HG03432 (cell line): ENCODE measurements at regions not wholly inside any gene's neighbourhood (a gene's known extent, or its start where the extent isn't known, plus 50 kb on each side); places are given as distances from the start of the nearest gene placed in this dataset.
"Not testable (repeated sequence)": the region's sequence is repeated elsewhere in the genome, so short reads cannot be mapped to it uniquely, and the experiment has no call there.

Source experiments
- ATAC-seq: cut with Tn5 transposase; IDR thresholded peaks from one replicate; pipeline ENCODE4 v1.9.1; 2021; ENCODE audit warnings: mild to moderate bottlenecking, moderate library complexity; ENCODE audit not compliant: unreplicated experiment

DNA sequence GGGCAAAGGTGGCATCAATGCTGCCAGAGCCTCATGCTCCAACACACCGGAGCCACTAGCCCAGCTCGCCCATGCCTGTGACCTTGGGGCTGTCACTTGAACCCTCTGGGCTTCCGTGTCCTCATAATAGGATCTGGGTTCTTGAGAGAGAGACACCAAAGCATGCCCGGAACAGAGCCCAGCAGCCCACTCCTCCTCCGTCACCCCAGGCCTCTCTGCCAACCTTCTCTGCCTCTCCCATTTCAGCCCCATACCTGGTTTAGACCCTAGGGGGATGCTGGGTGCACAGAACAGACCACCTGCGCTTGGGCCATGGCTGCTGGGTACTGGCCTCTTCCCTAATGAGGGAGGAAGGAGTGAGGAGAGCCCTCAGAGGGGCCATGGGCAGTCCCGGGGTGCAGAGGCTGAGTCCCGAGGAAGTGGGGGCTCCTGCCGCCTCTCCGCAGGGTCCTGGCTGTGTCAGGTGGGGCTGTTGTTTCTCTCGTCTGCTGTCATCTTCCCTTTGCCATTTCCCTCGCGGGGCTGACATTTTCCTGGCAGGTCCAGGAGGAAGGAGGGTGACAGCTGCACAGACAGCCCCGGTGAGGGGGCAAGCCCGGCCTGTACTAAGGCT is 172.4 kb upstream of the RTL1 start:
- ATAC-seq, result no peak

DNA sequence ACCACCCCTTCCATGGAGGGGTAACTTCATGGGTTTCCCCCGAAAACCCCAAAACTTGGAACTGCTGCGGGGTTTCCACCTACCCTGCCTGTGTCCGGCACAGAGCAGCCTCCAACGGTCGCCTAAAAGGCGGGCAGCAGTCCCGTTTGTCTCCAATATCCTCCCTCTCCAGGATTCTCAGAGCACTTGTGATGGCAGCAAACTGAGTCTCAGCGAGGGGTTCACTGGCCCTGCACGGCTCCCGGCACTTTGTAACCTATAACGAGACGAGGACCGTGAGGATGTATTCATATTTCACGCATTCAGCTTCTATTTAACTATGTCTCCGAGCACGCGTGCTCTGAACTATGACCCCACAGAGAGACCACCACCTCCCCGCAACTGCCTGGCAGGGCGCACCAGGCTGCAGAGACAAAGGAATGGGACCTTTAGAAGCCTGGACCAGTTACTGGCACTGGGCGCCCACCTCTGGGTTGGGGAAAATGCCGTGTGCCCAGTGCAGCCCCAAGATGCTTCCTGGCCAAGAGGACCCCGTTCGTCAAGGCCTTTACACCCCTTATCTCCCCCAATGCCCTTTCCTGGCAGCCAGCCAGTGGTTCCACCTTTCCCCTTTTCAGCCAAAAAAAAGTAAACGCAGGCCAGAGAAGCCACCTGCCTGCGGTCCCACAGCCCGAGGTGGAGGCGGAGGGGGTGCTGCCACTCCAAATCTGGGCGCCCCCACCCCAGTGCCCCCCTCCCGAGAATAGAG is 173.1 kb upstream of the RTL1 start:
- no peak for ATAC-seq

DNA sequence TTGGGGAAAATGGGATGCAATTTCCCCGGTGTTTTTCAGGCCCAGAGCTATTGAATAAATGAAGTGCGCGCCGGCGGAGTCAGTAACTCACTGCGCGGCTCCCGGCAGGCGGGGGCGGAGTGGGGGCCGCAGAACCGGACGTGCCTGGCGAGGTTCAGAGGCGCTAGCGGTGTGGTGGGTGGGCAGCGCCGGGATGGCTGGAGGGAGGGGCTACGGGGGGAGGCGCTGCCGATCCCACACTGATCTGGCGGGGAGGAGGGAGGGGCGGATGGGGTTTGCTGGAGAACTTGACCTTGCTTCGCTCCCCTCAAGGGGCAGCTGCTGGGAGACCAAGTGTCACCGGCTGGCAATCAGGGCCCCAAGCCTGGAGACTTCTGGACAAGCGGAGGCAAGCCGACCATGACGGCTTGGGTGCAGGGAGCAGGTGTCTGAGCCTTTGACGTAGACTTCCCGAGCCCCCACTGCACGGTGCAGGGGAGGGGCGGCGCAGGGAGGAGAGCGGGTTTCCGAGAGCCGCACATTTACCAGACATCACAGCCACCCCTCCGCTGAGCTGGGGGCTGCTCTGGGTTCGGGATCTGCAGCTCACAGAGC is 174.1 kb upstream of the RTL1 start:
- no peak for ATAC-seq

DNA sequence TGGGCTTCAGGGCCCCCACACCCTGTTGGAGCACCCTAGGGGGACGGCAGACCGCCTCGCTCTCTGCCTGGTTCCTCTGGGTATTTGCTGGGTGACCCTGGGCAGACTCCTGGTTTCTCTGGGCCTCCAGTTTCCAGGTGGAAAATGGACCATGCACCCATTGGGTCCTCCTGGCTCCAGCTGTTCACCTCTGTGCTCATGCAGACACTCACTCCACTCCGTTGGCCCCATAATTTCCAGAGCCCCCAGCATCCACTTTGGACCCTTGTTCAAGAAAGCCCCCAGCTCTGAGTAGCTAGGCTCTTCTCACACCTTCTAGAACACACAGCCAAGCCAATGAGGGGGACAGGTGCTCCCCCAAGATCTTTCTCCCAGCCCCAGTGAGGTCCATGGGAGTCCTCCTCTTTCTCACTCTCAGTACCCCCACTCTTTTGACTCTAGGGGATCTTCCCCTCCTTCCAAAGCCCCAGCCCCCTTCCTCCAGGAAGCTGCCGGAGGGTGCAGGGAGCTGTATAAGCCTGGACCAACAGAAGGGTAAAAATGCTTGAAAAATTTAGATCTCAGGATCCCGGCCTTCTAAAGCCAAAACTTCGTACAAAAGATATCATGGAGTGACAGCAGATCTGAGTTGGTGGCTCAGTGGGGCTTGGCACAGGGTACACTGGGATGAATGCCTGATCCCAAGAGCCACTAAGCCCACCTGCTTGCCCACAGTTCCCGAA is 174.8 kb upstream of the RTL1 start:
- no peak for ATAC-seq

DNA sequence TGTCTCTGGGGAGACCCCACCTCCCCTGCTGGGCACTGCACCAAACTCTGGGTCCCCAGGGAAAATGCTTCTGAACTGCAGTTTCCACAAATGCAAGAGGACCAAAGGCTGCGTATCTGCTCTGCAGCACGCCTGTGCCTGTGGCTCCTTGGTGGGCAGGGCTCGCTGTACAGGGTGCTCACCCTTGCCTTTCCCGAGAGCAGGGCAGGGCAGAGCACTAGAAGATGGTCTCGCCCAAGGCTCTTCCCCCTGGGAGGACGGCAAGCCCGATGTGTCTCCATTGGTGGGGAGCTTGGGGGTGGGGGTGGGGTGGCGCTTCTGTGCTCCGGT is 175.3 kb upstream of the RTL1 start:
- ATAC-seq, result no peak

DNA sequence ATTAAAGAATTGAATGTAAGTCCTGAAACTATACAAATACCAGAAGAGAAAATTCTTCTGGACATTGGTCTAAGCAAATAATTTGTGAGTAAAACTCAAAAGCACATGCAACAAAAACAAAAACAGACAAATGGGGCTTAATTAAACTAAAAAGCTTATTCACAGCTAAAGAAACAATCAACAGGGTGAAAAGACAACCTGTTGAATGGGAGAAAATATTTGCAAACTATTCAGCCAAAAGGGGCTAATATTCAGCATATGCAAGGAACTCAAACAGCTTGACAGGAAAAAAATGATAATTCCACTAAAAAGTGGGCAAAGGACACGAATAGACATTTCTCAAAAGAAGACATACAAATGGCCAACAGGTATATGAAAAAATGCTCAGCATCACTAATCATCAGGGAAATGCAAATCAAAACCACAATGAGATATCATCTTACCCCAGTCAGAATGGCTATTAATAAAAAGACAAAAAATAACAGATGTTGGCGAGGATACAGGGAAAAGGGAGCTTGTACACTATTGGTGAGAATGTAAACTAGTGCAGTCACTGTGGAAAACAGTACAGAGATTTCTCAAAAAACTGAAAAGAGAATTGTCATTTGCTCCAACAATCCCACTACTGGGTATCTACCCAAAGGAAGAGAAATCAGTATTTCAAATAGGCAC is 177.5 kb upstream of the RTL1 start:
- no peak for ATAC-seq

DNA sequence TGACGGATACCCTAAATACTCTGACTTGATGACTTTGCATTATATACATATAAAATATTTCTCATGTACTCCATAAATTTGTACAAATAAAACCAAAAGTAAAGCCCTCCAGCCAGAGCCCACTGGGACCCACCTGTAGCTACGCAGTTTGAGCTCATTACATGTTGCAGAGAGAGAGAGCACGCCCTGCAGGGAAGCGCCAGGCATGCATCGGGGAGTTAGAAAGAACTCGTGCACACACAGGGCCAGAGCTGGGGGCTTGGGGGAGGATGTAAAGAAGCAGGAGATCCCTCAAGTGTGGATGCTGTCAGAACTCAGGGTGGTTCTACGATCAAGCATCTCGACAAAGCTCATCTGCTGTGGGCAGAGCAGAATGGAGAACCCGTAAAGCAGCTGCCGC is 178.5 kb upstream of the RTL1 start:
- ATAC-seq, result no peak

DNA sequence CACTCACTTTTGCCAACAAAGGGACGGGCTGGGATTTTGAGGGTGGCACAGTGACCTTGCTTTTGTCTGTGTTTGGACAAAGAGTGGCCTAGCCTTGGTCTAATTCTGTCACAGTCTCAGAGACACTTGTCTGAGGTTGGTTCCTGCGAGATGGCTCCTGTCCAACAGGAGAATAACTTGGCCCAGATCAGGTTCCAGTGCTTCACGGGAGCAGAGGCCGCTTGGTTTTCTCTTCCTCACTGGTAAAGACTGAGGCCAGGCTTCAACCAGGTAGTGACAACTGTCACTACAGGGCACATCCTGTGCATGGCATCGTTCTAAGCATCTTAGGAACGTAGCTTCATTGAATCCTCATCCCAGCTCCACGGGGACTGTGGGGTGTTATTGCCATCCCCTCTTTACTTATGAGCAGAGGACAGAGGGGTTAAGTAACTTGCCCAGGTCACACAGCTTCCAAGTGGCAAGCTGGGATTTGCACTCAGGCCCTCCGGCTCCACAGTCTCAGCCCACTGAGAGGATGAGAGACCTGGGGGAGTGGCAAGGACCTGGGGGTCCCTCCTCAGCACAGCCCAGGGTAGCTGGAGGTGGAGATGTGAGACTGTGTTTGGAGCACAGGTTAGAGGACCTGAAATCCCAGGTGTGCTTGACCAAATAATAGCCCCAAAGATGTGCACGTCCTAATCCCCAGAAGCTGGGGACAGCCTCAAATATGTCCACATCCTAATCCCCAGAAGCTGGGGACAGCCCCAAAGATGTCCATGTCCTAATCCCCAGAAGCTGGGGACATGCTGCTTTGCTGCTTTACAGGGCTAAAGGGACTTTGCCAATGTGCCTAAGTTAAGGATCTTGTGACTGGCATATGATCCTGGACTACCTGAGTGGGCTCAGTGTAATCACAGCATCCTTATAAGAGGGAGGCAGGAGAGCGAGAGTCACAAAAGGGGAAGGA is 179.2 kb upstream of the RTL1 start:
- no peak for ATAC-seq

DNA sequence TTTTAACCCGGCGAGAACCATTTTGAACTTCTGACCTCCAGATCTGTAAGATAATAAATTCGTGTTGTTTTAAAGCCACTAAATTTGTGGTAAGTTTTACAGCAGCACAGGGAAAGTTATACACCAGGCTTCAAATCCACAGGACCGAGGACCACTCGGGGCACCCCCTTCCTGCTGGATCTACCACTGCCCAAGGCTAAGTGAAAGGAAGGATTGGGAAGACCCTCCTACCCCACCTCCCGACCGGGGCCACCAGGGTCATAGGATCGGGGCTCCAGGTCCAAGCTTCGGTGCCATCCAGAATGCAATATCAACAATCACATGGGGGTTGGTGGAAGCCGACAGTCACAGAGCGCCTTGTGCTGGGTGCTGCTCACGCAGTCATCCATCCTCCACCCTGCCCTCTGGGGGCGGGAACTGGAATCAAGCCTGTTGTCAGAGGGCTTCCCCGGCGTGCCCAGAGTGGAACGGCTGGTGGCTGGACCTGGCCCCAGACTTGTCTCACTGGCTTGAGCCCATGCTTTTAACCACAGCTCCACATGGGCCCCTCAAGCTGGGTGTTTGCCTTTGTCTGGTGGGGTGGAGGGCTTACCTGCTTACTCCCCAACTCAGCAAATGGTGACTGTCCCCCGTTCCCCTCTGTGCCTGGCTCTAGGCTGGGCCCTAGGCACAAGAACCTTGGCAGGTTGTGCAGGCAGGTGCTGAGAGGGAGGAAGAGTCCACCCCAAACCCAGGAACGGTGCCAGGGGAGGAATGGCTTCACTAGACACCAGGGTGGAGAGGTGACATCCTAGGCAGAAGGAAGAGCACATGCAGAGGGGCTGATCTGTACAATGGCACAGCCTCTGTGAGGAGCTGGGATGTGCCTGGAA is 180.3 kb upstream of the RTL1 start:
- no peak for ATAC-seq

DNA sequence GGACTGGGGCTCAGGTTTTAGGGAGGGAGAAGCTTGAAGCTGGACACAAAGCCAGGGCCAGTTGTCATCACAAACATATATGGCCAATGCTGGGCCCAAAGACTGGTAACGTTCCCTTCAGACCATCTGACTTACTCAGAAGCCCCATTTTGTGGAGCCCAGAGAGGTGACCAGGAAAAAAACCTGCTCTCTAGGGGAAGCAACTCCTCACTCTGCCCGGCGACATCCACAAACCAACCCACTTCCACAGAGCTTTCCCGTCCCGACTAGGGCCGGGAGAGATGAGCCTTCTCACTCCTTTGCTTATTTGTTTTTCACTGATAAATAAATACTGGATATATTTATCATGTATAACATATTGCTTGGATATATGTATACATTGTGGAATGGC is 180.9 kb upstream of the RTL1 start:
- no peak for ATAC-seq

DNA sequence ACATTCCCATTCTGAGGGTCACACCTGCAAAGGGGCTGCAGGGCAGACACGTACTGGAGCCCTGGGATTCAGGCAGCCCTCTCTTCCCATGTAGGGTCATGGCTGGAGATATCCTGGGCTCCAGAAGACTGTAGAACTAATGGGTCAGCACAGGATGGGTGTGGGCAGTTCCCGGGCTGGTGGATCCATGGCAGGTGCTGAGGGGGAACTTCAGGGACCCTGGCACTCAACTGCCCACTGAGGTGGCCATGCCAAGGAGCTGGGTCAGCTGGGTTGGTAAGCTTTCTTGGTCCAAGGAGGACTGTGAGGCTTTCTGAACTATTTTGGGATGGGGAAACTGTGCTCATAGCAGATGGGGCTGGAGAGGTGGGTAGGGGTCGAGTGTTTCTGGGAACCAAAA is 183.4 kb upstream of the RTL1 start:
- ATAC-seq, result no peak

DNA sequence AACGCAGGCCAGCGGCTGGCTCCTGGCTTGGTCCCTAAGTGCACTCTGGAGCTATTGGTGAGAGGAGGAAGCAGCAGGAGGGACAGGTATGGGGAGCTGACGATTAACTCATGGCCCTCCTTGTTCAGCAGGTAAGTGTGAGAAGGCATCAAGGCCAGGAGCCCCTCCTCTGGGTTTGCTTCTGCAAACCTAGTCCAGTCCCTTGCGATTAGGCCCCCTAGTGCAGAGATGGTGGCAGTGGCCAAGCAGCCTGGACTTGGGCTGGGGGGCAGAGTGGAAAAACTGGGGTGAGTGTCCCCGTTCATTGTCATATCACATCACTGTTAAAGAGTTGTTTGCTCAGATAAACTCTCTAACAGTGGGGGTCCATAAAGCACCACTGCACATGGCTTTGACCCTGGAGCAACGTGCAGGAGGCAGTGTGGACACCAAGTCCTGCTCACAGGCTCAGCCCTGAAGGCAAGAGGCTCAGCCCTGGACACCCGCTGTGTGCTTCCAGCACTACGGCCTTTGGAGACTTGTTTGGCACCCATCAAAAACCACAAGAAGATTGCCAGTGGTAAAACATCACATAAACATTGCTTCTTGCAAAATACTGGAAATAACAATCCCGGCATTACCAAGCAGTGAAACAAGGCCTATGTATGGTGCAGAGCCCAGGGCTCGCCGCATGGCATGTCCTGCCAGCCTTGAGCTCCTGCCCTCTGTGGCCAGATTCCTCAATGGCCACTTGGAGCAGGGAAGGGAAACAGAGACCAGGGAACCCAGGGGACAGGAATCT is 184.3 kb upstream of the RTL1 start:
- ATAC-seq, result no peak

DNA sequence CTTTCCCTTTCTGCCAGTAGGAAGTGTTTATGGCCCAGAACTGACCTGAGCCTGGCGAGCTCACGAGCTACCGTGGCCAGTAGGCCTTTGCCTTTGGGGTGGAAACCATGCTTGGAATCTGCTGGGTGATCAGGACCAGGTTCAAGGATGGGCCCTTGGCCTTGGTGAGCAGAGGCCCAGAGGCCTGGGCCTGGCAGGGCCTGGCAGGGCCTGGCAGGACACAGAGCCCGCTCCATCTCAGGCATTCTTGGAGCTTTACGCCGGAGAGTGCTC is 184.8 kb upstream of the RTL1 start:
- no peak for ATAC-seq

DNA sequence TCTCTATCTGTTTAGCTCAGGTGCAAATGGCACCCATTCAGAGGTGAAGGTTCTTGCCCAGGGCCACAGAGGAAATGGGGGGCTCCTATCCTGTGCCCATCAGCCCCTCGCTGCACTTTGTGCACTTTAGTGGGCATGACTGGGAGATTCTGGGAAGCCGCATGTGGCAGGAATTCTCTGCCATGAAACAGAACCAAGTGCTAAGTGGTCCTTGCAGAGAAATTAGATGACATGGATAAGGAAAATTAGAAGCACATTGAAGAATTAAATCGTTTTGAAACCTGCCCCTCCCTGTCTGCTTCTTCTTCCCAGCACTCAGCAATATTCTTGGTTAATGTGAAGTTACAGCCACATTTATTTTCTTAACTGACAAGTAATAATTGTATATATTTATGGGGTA is 185.2 kb upstream of the RTL1 start:
- ATAC-seq, result no peak

DNA sequence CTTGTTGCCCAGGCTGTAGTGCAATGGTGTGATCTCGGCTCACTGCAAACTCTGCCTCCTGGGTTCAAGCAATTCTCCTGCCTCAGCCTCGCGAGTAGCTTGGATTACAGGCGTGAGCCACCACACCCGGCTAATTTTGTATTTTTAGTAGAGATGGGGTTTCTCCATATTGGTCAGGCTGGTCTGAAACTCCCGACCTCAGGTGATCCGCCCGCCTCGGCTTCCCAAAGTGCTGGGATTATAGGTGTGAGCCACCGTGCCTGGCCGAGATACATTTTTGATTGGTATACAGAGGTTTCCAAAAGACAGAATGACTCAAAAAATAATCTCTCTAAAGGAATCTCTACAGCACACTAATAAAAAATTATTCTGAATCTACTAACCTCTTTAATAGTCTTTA is 187.0 kb upstream of the RTL1 start:
- ATAC-seq, result not testable (repeated sequence)

DNA sequence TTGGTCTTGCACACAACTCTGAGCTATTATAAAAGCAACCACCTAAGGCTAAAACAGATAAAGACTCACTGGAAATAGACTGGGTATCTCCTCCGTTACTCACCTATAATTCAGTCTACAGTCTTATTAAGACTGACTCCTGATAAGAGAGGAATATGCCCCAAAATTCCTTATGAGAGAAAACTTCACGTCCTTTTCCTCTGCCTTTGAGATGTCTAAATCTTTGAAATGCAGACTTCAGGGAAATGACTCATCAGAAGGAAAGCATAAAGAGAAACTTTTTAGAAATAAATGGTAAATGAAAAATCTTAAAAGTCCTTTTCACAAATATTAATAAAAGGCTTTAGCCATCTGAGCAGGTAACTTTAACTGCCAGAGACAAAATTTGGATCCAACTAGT is 187.5 kb upstream of the RTL1 start:
- no peak for ATAC-seq

DNA sequence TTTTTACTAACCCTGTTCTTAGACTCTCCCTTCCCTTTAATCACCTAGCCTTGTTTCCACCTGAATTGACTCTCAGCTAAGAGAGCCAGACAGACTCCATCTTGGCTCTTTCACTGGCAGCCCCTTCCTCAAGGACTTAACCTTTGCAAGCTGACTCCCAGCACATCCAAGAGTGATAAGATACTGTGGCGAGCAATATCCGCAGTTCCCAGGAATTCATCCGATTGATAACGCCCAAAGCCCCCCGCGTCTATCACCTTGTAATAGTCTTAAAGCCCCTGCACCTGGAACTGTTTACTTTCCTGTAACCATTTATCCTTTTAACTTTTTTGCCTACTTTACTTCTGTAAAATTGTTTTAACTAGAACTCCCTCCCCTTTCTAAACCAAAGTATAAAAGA is 191.4 kb upstream of the RTL1 start:
- not testable (repeated sequence) for ATAC-seq

DNA sequence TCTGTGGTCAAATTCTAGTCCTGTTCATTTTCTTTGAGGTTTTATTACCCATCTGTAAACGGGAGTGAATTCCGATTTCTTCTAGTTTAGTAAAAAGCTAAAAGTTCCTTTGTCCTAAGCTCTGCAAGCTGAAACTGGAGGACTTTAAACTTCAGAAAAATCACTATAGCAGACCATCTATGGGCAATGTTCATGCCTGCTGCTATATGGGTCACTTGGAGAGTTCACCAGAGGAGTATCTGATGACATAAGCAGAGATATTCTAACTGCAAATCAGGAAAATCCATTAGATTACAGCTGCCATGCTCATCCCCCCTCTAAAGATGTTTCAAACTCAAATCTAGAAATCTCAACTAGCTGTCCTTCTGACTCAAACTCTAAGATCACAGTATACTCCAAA is 193.0 kb upstream of the RTL1 start:
- ATAC-seq, result no peak
